ENCODE measurements at regions not wholly inside any gene's neighbourhood (a gene's known extent, or its start where the extent isn't known, plus 50 kb on each side); places are given as distances from the start of the nearest gene placed in this dataset.

GRCh38 chr12:39138268-39138667 is 232.9 kb upstream of the CPNE8 start:
- Histone ChIP-seq H3K27ac (no peak overlapping the region), H3K4me3 (no peak overlapping the region)
- DNase-seq (ENCODE audit: low spot score): no peak
- TF ChIP-seq, protein P1, sequence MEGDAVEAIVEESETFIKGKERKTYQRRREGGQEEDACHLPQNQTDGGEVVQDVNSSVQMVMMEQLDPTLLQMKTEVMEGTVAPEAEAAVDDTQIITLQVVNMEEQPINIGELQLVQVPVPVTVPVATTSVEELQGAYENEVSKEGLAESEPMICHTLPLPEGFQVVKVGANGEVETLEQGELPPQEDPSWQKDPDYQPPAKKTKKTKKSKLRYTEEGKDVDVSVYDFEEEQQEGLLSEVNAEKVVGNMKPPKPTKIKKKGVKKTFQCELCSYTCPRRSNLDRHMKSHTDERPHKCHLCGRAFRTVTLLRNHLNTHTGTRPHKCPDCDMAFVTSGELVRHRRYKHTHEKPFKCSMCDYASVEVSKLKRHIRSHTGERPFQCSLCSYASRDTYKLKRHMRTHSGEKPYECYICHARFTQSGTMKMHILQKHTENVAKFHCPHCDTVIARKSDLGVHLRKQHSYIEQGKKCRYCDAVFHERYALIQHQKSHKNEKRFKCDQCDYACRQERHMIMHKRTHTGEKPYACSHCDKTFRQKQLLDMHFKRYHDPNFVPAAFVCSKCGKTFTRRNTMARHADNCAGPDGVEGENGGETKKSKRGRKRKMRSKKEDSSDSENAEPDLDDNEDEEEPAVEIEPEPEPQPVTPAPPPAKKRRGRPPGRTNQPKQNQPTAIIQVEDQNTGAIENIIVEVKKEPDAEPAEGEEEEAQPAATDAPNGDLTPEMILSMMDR (IDR thresholded peaks at IDR 0.05): no peak

DNA sequence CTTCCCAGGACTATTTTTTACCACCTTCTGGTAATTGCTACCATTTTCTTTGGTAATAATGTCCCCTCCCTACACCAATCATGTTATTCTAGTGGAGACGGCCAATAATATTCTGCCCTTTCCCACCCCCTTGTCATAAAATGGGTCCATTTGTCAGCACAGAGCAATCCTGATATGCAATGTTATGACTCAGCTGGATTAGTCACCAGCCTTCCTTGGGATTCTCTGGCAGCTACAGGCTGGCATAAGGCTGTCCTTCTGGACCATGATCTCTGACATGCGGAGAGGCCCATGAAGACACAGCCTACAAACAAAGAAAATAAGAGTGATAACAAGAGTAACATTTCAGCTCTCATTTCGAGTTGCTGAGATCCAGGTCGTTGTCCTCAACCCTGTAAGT is 222.0 kb upstream of the CPNE8 start:
- no peak overlapping the region for H3K27ac ChIP-seq
- H3K4me3 ChIP-seq: no peak overlapping the region
- TF ChIP-seq, protein P1 (IDR thresholded peaks at IDR 0.05): no peak
- no peak for DNase-seq (ENCODE audit: low spot score)

- no peak for DNase-seq (ENCODE audit: low spot score)
- no peak overlapping the region for H3K27ac ChIP-seq
- TF ChIP-seq, protein P1 (IDR thresholded peaks at IDR 0.05): no peak
- H3K4me3 ChIP-seq: no peak overlapping the region
Observed at GRCh38 chr12:39125566-39125965, 220.2 kb upstream of the CPNE8 start.

DNA sequence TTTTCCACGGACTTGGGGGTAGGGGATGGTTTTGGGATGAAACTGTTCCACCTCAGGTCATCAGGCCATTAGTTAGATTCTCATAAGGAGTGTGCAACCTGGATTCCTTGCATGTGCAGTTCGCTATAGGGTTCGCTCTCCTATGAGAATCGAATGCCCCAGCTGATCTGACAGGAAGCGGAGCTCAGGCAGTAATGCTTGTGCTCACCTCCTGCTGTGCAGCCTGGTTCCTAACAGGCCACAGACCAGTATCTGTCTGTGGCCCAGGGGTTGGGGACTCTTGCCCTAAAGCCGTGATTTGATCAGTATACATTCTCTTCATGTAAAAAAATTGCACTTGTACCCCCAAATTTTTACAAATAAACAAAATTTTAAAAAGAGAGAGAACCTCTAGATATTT is 219.4 kb upstream of the CPNE8 start:
- TF ChIP-seq, protein P1 (IDR thresholded peaks at IDR 0.05): no peak
- DNase-seq (ENCODE audit: low spot score): no peak
- no peak overlapping the region for H3K27ac ChIP-seq
- no peak overlapping the region for H3K4me3 ChIP-seq

GRCh38 chr12:39123580-39124253 is 218.3 kb upstream of the CPNE8 start:
- no peak overlapping the region for H3K4me3 ChIP-seq
- TF ChIP-seq, protein P1 (IDR thresholded peaks at IDR 0.05): no peak
- DNase-seq (ENCODE audit: low spot score): no peak
- H3K27ac ChIP-seq: no peak overlapping the region

- no peak for DNase-seq (ENCODE audit: low spot score)
- TF ChIP-seq, protein P1 (IDR thresholded peaks at IDR 0.05): no peak
- Histone ChIP-seq H3K27ac (no peak overlapping the region), H3K4me3 (no peak overlapping the region)
Observed at GRCh38 chr12:39122562-39123204, 217.3 kb upstream of the CPNE8 start.

DNA sequence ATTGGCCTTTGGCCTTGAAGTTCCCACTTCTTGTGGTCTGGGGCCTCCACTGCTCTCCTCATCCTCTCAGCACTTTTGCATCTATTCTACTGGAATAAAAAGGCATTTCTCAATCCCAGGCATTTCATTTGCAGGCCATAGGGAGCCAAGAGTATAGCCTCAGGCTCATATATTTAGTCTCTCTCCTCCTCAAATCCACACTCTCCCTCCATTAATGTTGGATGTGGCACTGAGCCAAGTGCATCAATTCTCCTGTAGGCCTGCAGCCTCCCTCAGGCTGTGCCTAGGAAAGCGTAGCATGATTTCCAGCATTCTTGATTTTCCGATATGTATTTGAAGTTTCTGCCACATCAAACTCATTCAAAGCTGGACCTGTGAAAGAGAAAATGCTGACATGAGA is 211.5 kb upstream of the CPNE8 start:
- H3K4me3 ChIP-seq: no peak overlapping the region
- TF ChIP-seq, protein P1 (IDR thresholded peaks at IDR 0.05): no peak
- DNase-seq (ENCODE audit: low spot score): no peak
- no peak overlapping the region for H3K27ac ChIP-seq
